H1 (cell line): ENCODE measurements at regions not wholly inside any gene's neighbourhood (a gene's known extent, or its start where the extent isn't known, plus 50 kb on each side); places are given as distances from the start of the nearest gene placed in this dataset.

Experiments
- CTCF ChIA-PET: fragments of 300-600 bp; sonication (Branson Sonifier 250); formaldehyde crosslinking; loops from one replicate; lab custom pipeline; 2021; ENCODE audit not compliant: partially characterized antibody; lab: Charles Lee
- POLR2A ChIA-PET: fragments of 300-600 bp; sonication (Branson Sonifier 250); formaldehyde crosslinking; loops from one replicate; lab custom pipeline; 2021; ENCODE audit warnings: inconsistent platforms; ENCODE audit not compliant: partially characterized antibody; lab: Charles Lee
- DNase-seq, 2 experiments: peaks; one replicate each; pipeline versions ENCODE4 v3.0.0 to v3.0.0-alpha.2; 2010 to 2022; ENCODE audit warnings: low spot score in 2 of 2, low read depth in 1 of 2, mixed read lengths in 1 of 2
- FAIRE-seq: peaks from 2 replicates; lab custom pipeline; 2011; peaks lifted over from hg19 to GRCh38; lab: Jason Lieb, UNC
- H2AFZ ChIP-seq: 2 replicates; pipeline ENCODE4 v1.8.1; 2012; ENCODE audit warnings: low read length, inconsistent platforms
- H2AK5ac ChIP-seq: 2 replicates; pipeline ENCODE4 v1.6.1; 2013; ENCODE audit warnings: low read depth, low read length
- H2BK120ac ChIP-seq: replicated peaks from 2 replicates; pipeline ENCODE3; 2013; ENCODE audit warnings: low read depth, low read length, inconsistent platforms
- H2BK12ac ChIP-seq: 2 replicates; pipeline ENCODE4 v1.6.1; 2013; ENCODE audit warnings: low read depth, low read length
- H2BK15ac ChIP-seq: 2 replicates; pipeline ENCODE4 v1.6.1; 2013; ENCODE audit warnings: low read length
- H2BK20ac ChIP-seq: 2 replicates; pipeline ENCODE4 v1.6.1; 2013; ENCODE audit warnings: low read length
- H2BK5ac ChIP-seq: 2 replicates; pipeline ENCODE4 v1.6.1; 2013; ENCODE audit warnings: low read depth, low read length
- H3K14ac ChIP-seq: 2 replicates; pipeline ENCODE4 v1.6.1; 2013; ENCODE audit warnings: inconsistent platforms; ENCODE audit not compliant: insufficient read length
- H3K18ac ChIP-seq: 2 replicates; pipeline ENCODE4 v1.6.1; 2013; ENCODE audit warnings: low read length; ENCODE audit errors: extremely low read depth
- H3K23ac ChIP-seq: 2 replicates; pipeline ENCODE4 v1.6.1; 2013; ENCODE audit warnings: inconsistent platforms; ENCODE audit not compliant: insufficient read length
- H3K23me2 ChIP-seq: 2 replicates; pipeline ENCODE4 v1.6.1; 2013; ENCODE audit warnings: low read depth, low read length
- H3K27ac ChIP-seq: 2 replicates; pipeline ENCODE4 v1.6.1; 2011; ENCODE audit warnings: low read depth, low read length, inconsistent platforms
- H3K27me3 ChIP-seq, 4 experiments: replicated peaks in 1 of 4; 1 replicate in 1 of 4; 2 replicates in 3 of 4; pipeline versions ENCODE4 v1.6.1 to v1.8.1; 2011 to 2013; ENCODE audit warnings: low read length in 3 of 4, mild to moderate bottlenecking in 3 of 4, inconsistent platforms in 2 of 4, mixed read lengths in 2 of 4, moderate library complexity in 1 of 4; ENCODE audit not compliant: control insufficient read depth in 3 of 4, insufficient read depth in 3 of 4; ENCODE audit errors: extremely low read depth in 1 of 4
- H3K36me3 ChIP-seq, 4 experiments: 2 replicates each; pipeline versions ENCODE4 v1.6.1 to v1.8.1; 2011 to 2013; ENCODE audit warnings: mild to moderate bottlenecking in 4 of 4, low read length in 3 of 4, moderate library complexity in 2 of 4, control low read depth in 1 of 4, inconsistent platforms in 1 of 4; ENCODE audit not compliant: insufficient read depth in 4 of 4, control insufficient read depth in 2 of 4
- H3K4ac ChIP-seq: replicated peaks from 2 replicates; pipeline ENCODE3; 2013; ENCODE audit warnings: low read length, low read depth, mixed read lengths, inconsistent platforms; ENCODE audit not compliant: insufficient read length
- H3K4me1 ChIP-seq, 4 experiments: replicated peaks in 1 of 4; 1 replicate in 1 of 4; 2 replicates in 3 of 4; pipeline versions ENCODE4 v1.6.1 to v1.8.1; 2011 to 2013; ENCODE audit warnings: low read length in 3 of 4, inconsistent platforms in 2 of 4, mixed read lengths in 1 of 4; ENCODE audit not compliant: insufficient read depth in 4 of 4, control insufficient read depth in 3 of 4
- H3K4me2 ChIP-seq, 2 experiments: 2 replicates each; pipeline versions ENCODE4 v1.6.1 to v1.8.1; 2011 to 2013; ENCODE audit warnings: low read depth in 2 of 2, low read length in 2 of 2, control low read depth in 1 of 2, inconsistent platforms in 1 of 2, mild to moderate bottlenecking in 1 of 2; ENCODE audit not compliant: insufficient read depth in 1 of 2
- H3K4me3 ChIP-seq, 4 experiments: fragments of 200-600, 300-600 bp in 1 of 4; sonication (generic), shearing (Covaris generic), sonication (Bioruptor Twin) in 1 of 4; 2 replicates each; pipeline versions ENCODE4 v1.5.1 to v1.8.1; 2011 to 2016; ENCODE audit warnings: low read length in 4 of 4, low read depth in 3 of 4, control low read depth in 2 of 4, inconsistent platforms in 2 of 4, mild to moderate bottlenecking in 2 of 4, mixed read lengths in 1 of 4, moderate library complexity in 1 of 4; ENCODE audit not compliant: insufficient read depth in 2 of 4; ENCODE audit errors: extremely low read depth in 1 of 4
- H3K56ac ChIP-seq: replicated peaks from 2 replicates; pipeline ENCODE3; 2013; ENCODE audit warnings: low read depth, mild to moderate bottlenecking, mixed read lengths, low read length, inconsistent platforms; ENCODE audit not compliant: insufficient read length
- H3K79me1 ChIP-seq: 2 replicates; pipeline ENCODE4 v1.6.1; 2013; ENCODE audit warnings: low read depth, low read length, control low read depth
- H3K79me2 ChIP-seq, 2 experiments: 2 replicates each; pipeline versions ENCODE4 v1.6.1 to v1.8.1; 2012 to 2013; ENCODE audit warnings: low read length in 2 of 2, mild to moderate bottlenecking in 2 of 2, inconsistent platforms in 1 of 2; ENCODE audit not compliant: insufficient read depth in 2 of 2, control insufficient read depth in 1 of 2
- H3K9ac ChIP-seq, 4 experiments: replicated peaks in 1 of 4; 1 replicate in 1 of 4; 2 replicates in 3 of 4; pipeline versions ENCODE4 v1.6.1 to v1.8.1; 2011 to 2013; ENCODE audit warnings: low read depth in 3 of 4, low read length in 3 of 4, control low read depth in 2 of 4, mild to moderate bottlenecking in 2 of 4, moderate library complexity in 2 of 4, inconsistent platforms in 1 of 4; ENCODE audit errors: extremely low read depth in 1 of 4
- H3K9me3 ChIP-seq, 2 experiments: 2 replicates each; pipeline versions ENCODE4 v1.6.1 to v1.8.1; 2012 to 2013; ENCODE audit warnings: mild to moderate bottlenecking in 2 of 2, moderate library complexity in 2 of 2, control low read depth in 1 of 2, inconsistent platforms in 1 of 2, low read depth in 1 of 2, low read length in 1 of 2, mixed read lengths in 1 of 2; ENCODE audit not compliant: insufficient read depth in 2 of 2
- H4K20me1 ChIP-seq, 2 experiments: replicated peaks in 1 of 2; 2 replicates each; pipeline versions ENCODE3 to v1.8.1; 2011 to 2013; ENCODE audit warnings: inconsistent platforms in 2 of 2, low read length in 2 of 2, mild to moderate bottlenecking in 1 of 2; ENCODE audit not compliant: insufficient read depth in 2 of 2, control insufficient read depth in 1 of 2
- H4K5ac ChIP-seq: 2 replicates; pipeline ENCODE4 v1.6.1; 2013; ENCODE audit warnings: low read length, low read depth, mixed read lengths, inconsistent platforms; ENCODE audit not compliant: insufficient read length
- H4K8ac ChIP-seq: 2 replicates; pipeline ENCODE4 v1.8.0; 2013; ENCODE audit warnings: mild to moderate bottlenecking, moderate library complexity, low read length, inconsistent platforms; ENCODE audit not compliant: insufficient read depth; ENCODE audit errors: extremely low read depth
- H4K91ac ChIP-seq: replicated peaks from 2 replicates; pipeline ENCODE3; 2013; ENCODE audit warnings: low read length, mixed read lengths, inconsistent platforms; ENCODE audit not compliant: insufficient read length
- BRCA1 ChIP-seq: IDR thresholded peaks from 2 replicates; pipeline ENCODE4 v1.6.1; 2012; ENCODE audit warnings: low read depth, low read length, improper control_type of control experiment
- CBX5 ChIP-seq: fragments of 300-800, 300-1000 bp; sonication (generic); IDR thresholded peaks from 2 replicates; pipeline ENCODE4 v1.7.1; 2016; ENCODE audit warnings: antibody characterized with exemption, low read length, low read depth
- CEBPB ChIP-seq: IDR thresholded peaks from 2 replicates; pipeline ENCODE4 v1.6.1; 2012; ENCODE audit warnings: low read depth, low read length
- EZH2 ChIP-seq: fragments of 200-600 bp; sonication (generic); IDR thresholded peaks from 2 replicates; pipeline ENCODE4 v1.7.1; 2012; ENCODE audit warnings: low read depth, mild to moderate bottlenecking, moderate library complexity, low read length, inconsistent platforms; ENCODE audit not compliant: severe bottlenecking
- HDAC2 ChIP-seq, 2 experiments: fragments of 300-600 bp in 1 of 2; sonication (generic) in 1 of 2; IDR thresholded peaks; 2 replicates each; pipeline ENCODE4 v1.6.1; 2011 to 2012; ENCODE audit warnings: low read depth in 2 of 2, low read length in 2 of 2, mild to moderate bottlenecking in 2 of 2, moderate library complexity in 2 of 2, borderline replicate concordance in 1 of 2, inconsistent platforms in 1 of 2
- RBBP5 ChIP-seq: IDR thresholded peaks from 2 replicates; pipeline ENCODE4 v1.7.1; 2012; ENCODE audit warnings: low read depth, mild to moderate bottlenecking, inconsistent platforms, low read length, moderate library complexity, borderline replicate concordance
- SIRT6 ChIP-seq: IDR thresholded peaks from one replicate; pipeline ENCODE4 v1.7.1; 2012; ENCODE audit warnings: low read length, inconsistent platforms
- WGBS, 2 experiments: shearing (Covaris generic) in 1 of 2; methylation state at CpG; one replicate each; pipeline versions ENCODE4 v1.1.6 to v1.1.7; 2013 to 2015; ENCODE audit warnings: low lambda C conversion rate in 2 of 2, mixed read lengths in 2 of 2, inconsistent platforms in 1 of 2, low coverage in 1 of 2, missing lambda C conversion rate in 1 of 2; ENCODE audit not compliant: insufficient replicate concordance in 2 of 2, insufficient coverage in 1 of 2, insufficient read length in 1 of 2; ENCODE audit errors: extremely low coverage in 1 of 2, missing lambda C conversion rate in 1 of 2; 5-methylcytosine and 5-hydroxymethylcytosine counted together

DNA sequence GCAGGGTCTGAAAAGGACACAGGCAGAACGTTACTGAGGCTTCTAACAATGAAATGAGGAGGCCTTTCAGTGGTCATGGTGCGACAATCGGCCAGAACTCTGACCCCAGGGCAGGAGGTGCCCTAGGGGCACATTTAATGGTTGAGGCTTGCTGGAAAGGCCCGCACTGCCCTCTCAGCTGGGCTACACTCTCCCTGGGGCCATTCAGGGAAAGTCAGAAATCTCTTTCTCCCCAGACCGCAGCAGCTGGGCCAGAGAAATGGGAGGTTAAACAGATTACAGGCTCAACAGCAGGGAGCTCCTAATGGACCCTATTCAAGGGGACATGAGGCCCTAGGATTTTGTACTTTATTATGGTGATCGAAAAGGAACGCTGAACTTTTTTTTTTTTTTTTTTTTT, 85.6 kb upstream of the FGFR2 start:
- H3K14ac ChIP-seq: no peak overlapping the region
- DNase-seq (no peak), FAIRE-seq (no peak)
- H2AFZ ChIP-seq: no peak overlapping the region
- H3K4me1 ChIP-seq: peaks cover 0 to 5% (median 0%) of the 10 kb centered on the region in 4 experiments; a peak in 2 of 7 replicates
- 75% methylated on average over 7 of the region's 7 CpGs; no CpG with 5 or more reads in 1 of the 2 experiments for WGBS, 2 experiments
- no peak overlapping the region for H2BK15ac ChIP-seq
- no peak overlapping the region for H4K5ac ChIP-seq
- no peak overlapping the region for H2BK12ac ChIP-seq
- no peak overlapping the region for H2AK5ac ChIP-seq
- H3K18ac ChIP-seq: no peak overlapping the region
- H3K79me2 ChIP-seq: no peaks in the 10 kb centered on the region
- H3K9me3 ChIP-seq: 0 out of 4 replicates have a peak, but pooled peaks cover 0 to under 1% of the 10 kb centered on the region in 2 experiments
- no peak overlapping the region for H3K4me2 ChIP-seq
- CTCF ChIA-PET: interaction anchor here (2.5 to 6.5 kb wide), 2 partner anchors 13 to 21 kb away, joined by 7 to 53 read pairs; no protein-coding TSS in a partner anchor
- no peaks in the 10 kb centered on the region for H4K20me1 ChIP-seq
- H3K36me3 ChIP-seq: no peaks in the 10 kb centered on the region
- no peak overlapping the region for H3K27ac ChIP-seq
- H3K4ac ChIP-seq: no peak overlapping the region
- H3K9ac ChIP-seq: no peak overlapping the region
- no peak overlapping the region for H2BK20ac ChIP-seq
- H2BK120ac ChIP-seq: no peak overlapping the region
- H3K4me3 ChIP-seq: no peak overlapping the region
- no peaks in the 10 kb centered on the region for H3K79me1 ChIP-seq
- H2BK5ac ChIP-seq: no peak overlapping the region
- POLR2A ChIA-PET: no interaction called here
- H4K91ac ChIP-seq: no peak overlapping the region
- no peaks in the 10 kb centered on the region for H3K27me3 ChIP-seq
- no peak overlapping the region for H3K23ac ChIP-seq
- no peak overlapping the region for H4K8ac ChIP-seq
- TF ChIP-seq RBBP5 (no peak), CEBPB (no peak), EZH2 (no peak), HDAC2 (IDR thresholded peaks at IDR 0.05; ENCODE audit: borderline replicate concordance in 1 of 2, low read depth in 2 of 2, low read length in 2 of 2) (no peak), SIRT6 (no peak), BRCA1 (no peak), CBX5 (no peak)
- no peak overlapping the region for H3K56ac ChIP-seq
- H3K23me2 ChIP-seq: no peaks in the 10 kb centered on the region
